ENCODE measurements at regions not wholly inside any gene's neighbourhood (a gene's known extent, or its start where the extent isn't known, plus 50 kb on each side); places are given as distances from the start of the nearest gene placed in this dataset.
"Not testable (repeated sequence)": the region's sequence is repeated elsewhere in the genome, so short reads cannot be mapped to it uniquely, and the experiment has no call there.

DNA sequence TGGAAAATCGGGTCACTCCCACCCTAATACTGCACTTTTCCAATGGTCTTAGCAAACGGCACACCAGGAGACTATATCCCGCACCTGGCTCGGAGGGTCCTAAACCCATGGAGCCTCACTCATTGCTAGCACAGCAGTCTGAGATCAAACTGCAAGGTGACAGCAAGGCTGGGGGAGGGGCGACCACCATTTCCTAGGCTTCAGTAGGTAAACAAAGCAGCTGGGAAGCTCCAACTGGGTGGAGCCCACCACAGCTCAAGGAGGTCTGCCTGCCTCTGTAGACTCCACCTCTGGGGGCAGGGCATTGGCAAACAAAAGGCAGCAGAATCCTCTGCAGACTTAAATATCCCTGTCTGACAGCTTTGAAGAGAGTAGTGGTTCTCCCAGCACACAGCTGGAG is 109.0 kb upstream of the DEFB108B start:
- H2AFZ ChIP-seq (ENCODE audit: low read depth); H3K9me2 ChIP-seq; DNase-seq; H3K36me3 ChIP-seq (replicated peaks in 1 of 2; ENCODE audit: control insufficient read depth in 1 of 2, insufficient read depth in 2 of 2, low read length in 1 of 2); H3K4me3 ChIP-seq (ENCODE audit: low read depth in 2 of 2, low read length in 1 of 2); H3K27ac ChIP-seq (ENCODE audit: low read depth in 2 of 2, low read length in 1 of 2); CTCF ChIA-PET; POLR2A ChIA-PET; H3K9ac ChIP-seq; H3K4me2 ChIP-seq; H3K9me3 ChIP-seq; H3F3A ChIP-seq (replicated peaks; ENCODE audit: insufficient read depth); H3K4me1 ChIP-seq (ENCODE audit: control insufficient read depth in 1 of 2, insufficient read depth in 2 of 2, low read depth in 1 of 2, low read length in 1 of 2); H3K27me3 ChIP-seq (ENCODE audit: insufficient read depth); H4K20me1 ChIP-seq (ENCODE audit: insufficient read depth); H3K79me2 ChIP-seq (ENCODE audit: insufficient read depth): not testable (repeated sequence)
- WGBS (ENCODE audit: low lambda C conversion rate), result 48% methylated on average over 3 of the region's 5 CpGs

DNA sequence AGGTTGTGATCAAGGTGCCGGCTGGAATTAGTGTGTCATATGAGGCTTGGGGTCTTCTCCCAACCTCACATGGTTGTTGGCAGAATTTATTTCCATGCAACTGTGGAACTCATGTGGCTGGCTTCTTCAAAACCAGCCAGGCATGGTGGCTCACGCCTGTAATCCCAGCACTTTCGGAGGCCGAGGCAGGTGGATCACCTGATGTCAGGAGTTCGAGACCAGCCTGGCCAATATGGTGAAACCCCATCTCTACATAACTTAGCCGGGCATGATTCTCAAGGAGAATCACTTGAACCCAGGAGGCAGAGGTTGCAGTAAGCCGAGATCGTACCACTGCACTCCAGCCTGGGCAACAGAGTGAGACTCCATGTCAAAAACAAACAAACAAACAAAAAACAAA is 102.3 kb upstream of the DEFB108B start:
- H3F3A ChIP-seq (replicated peaks; ENCODE audit: insufficient read depth); H3K79me2 ChIP-seq (ENCODE audit: insufficient read depth); H3K36me3 ChIP-seq (replicated peaks in 1 of 2; ENCODE audit: control insufficient read depth in 1 of 2, insufficient read depth in 2 of 2, low read length in 1 of 2); H3K9me3 ChIP-seq; DNase-seq; H3K27me3 ChIP-seq (ENCODE audit: insufficient read depth); CTCF ChIA-PET; H3K4me2 ChIP-seq; H3K27ac ChIP-seq (ENCODE audit: low read depth in 2 of 2, low read length in 1 of 2); H4K20me1 ChIP-seq (ENCODE audit: insufficient read depth); POLR2A ChIA-PET; H3K9ac ChIP-seq; H3K4me3 ChIP-seq (ENCODE audit: low read depth in 2 of 2, low read length in 1 of 2); H2AFZ ChIP-seq (ENCODE audit: low read depth); H3K4me1 ChIP-seq (ENCODE audit: control insufficient read depth in 1 of 2, insufficient read depth in 2 of 2, low read depth in 1 of 2, low read length in 1 of 2); H3K9me2 ChIP-seq: not testable (repeated sequence)
- 58% methylated on average over 8 of the region's 8 CpGs for WGBS (ENCODE audit: low lambda C conversion rate)

DNA sequence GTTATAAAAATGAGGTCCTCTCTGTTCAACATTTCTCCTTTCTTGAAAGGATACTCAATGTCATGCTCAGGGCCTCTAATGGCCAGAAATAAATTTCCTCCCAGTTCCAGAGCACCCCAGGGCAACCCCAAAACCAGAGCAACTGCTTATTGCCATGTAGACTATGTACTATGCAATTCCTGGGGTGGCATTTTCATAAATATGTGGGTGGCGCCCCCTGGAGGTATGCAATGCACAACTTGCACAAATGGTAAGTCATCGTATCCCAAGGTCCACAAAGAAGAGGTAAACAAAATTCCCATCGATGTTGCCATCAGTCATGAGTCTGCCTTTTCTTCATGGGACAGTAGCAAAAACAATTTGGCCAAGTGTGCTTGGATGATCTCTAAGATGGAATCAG is 98.6 kb upstream of the DEFB108B start:
- WGBS (ENCODE audit: low lambda C conversion rate), result 7% methylated on average over 2 of the region's 3 CpGs
- H3K9ac ChIP-seq; H3K27me3 ChIP-seq (ENCODE audit: insufficient read depth); H3K4me1 ChIP-seq (ENCODE audit: control insufficient read depth in 1 of 2, insufficient read depth in 2 of 2, low read depth in 1 of 2, low read length in 1 of 2); H4K20me1 ChIP-seq (ENCODE audit: insufficient read depth); H3K9me3 ChIP-seq; H3K36me3 ChIP-seq (replicated peaks in 1 of 2; ENCODE audit: control insufficient read depth in 1 of 2, insufficient read depth in 2 of 2, low read length in 1 of 2); H3K79me2 ChIP-seq (ENCODE audit: insufficient read depth); H2AFZ ChIP-seq (ENCODE audit: low read depth); H3K27ac ChIP-seq (ENCODE audit: low read depth in 2 of 2, low read length in 1 of 2); H3K4me2 ChIP-seq; H3F3A ChIP-seq (replicated peaks; ENCODE audit: insufficient read depth); POLR2A ChIA-PET; DNase-seq; H3K9me2 ChIP-seq: not testable (repeated sequence)
- TF ChIP-seq, protein P1, sequence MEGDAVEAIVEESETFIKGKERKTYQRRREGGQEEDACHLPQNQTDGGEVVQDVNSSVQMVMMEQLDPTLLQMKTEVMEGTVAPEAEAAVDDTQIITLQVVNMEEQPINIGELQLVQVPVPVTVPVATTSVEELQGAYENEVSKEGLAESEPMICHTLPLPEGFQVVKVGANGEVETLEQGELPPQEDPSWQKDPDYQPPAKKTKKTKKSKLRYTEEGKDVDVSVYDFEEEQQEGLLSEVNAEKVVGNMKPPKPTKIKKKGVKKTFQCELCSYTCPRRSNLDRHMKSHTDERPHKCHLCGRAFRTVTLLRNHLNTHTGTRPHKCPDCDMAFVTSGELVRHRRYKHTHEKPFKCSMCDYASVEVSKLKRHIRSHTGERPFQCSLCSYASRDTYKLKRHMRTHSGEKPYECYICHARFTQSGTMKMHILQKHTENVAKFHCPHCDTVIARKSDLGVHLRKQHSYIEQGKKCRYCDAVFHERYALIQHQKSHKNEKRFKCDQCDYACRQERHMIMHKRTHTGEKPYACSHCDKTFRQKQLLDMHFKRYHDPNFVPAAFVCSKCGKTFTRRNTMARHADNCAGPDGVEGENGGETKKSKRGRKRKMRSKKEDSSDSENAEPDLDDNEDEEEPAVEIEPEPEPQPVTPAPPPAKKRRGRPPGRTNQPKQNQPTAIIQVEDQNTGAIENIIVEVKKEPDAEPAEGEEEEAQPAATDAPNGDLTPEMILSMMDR (IDR thresholded peaks at IDR 0.05), result peak; percentile 33; the same call in 1 of the 2 replicates
- TF ChIP-seq RAD21 (IDR thresholded peaks at IDR 0.05; ENCODE audit: low read length), result peak; percentile 6; the same call in 1 of the 2 replicates
- CTCF ChIA-PET, result interaction anchor here (1.6 kb wide), 1 partner anchor 95 kb away, joined by 4 read pairs; no protein-coding TSS in a partner anchor
- peak overlapping the region in 1 of 2 experiments; percentile 9; a peak in 1 of 4 replicates for H3K4me3 ChIP-seq (ENCODE audit: low read depth in 2 of 2, low read length in 1 of 2)

DNA sequence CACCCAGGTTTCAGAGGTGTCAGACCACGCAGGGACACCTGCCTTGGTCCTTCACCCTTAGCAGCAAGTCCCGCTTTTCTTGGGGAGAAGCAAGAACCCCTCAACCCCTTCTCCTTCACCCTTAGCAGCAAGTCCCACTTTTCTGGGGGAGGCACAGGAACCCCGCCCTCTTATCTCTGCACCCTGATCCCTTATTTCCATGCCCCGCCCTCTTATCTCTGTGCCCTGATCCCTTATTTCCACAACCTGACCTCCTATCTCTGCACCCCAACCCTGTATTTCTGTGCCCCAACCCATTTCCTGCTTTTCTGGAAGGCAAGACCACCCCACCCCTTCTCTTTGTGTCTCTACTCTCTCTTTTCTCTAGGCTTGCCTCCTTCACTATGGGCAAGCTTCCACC is 94.7 kb upstream of the DEFB108B start:
- H3K9ac ChIP-seq; H3K4me3 ChIP-seq (ENCODE audit: low read depth in 2 of 2, low read length in 1 of 2); DNase-seq; H3K36me3 ChIP-seq (replicated peaks in 1 of 2; ENCODE audit: control insufficient read depth in 1 of 2, insufficient read depth in 2 of 2, low read length in 1 of 2); H3K4me1 ChIP-seq (ENCODE audit: control insufficient read depth in 1 of 2, insufficient read depth in 2 of 2, low read depth in 1 of 2, low read length in 1 of 2); H3K9me3 ChIP-seq; H3K79me2 ChIP-seq (ENCODE audit: insufficient read depth); H3K27ac ChIP-seq (ENCODE audit: low read depth in 2 of 2, low read length in 1 of 2); H3K27me3 ChIP-seq (ENCODE audit: insufficient read depth); H4K20me1 ChIP-seq (ENCODE audit: insufficient read depth); H3K4me2 ChIP-seq; H2AFZ ChIP-seq (ENCODE audit: low read depth); CTCF ChIA-PET; H3F3A ChIP-seq (replicated peaks; ENCODE audit: insufficient read depth); H3K9me2 ChIP-seq; POLR2A ChIA-PET: not testable (repeated sequence)
- WGBS (ENCODE audit: low lambda C conversion rate), result 21% methylated on average over 4 of the region's 4 CpGs

DNA sequence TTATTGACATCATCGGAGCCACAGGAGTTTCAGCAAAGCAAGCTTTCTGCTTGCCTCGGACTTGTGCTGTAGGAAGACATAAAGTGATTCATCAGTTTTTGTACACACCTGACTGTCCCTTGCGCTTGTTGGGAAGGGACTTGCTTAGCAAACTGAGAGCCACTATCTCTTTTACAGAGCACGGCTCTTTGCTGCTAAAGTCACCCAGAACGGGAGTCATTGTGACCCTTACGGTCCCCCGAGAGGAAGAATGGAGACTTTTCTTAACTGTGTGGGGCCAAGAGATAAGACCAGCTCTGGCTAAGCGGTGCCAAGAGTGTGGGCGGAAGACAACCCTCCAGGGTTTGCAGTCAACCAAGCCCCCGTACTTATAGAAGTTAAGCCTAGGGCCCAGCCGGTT is 89.6 kb upstream of the DEFB108B start:
- H3K4me3 ChIP-seq (ENCODE audit: low read depth in 2 of 2, low read length in 1 of 2); POLR2A ChIA-PET; H3K27me3 ChIP-seq (ENCODE audit: insufficient read depth); H3K27ac ChIP-seq (ENCODE audit: low read depth in 2 of 2, low read length in 1 of 2); H3K9me3 ChIP-seq; H3K36me3 ChIP-seq (replicated peaks in 1 of 2; ENCODE audit: control insufficient read depth in 1 of 2, insufficient read depth in 2 of 2, low read length in 1 of 2); H3K4me1 ChIP-seq (ENCODE audit: control insufficient read depth in 1 of 2, insufficient read depth in 2 of 2, low read depth in 1 of 2, low read length in 1 of 2); H3K9ac ChIP-seq; DNase-seq; H3F3A ChIP-seq (replicated peaks; ENCODE audit: insufficient read depth); H3K4me2 ChIP-seq; H3K9me2 ChIP-seq; H3K79me2 ChIP-seq (ENCODE audit: insufficient read depth); H4K20me1 ChIP-seq (ENCODE audit: insufficient read depth); H2AFZ ChIP-seq (ENCODE audit: low read depth): not testable (repeated sequence)
- CTCF ChIA-PET, result interaction anchor here (1.3 kb wide), 1 partner anchor 104 kb away, joined by 3 read pairs; no protein-coding TSS in a partner anchor
- WGBS (ENCODE audit: low lambda C conversion rate), result 60% methylated on average over 11 of the region's 11 CpGs

DNA sequence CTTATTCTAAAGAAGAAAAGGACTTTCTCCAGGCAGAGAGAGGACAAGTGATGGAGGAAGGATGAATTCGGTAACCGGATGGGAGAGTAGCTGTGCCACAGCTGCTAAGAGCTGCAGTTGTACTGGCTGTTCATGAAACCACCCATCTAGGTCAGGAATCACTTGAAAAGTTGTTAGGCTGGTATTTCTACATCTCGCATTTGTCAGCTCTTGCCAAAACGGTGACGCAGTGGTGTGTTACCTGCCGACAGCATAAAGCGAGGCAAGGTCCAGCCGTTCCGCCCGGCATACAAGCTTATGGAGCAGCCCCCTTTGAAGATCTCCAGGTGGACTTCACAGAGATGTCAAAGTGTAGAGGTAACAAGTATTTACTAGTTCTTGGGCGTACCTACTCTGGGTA is 87.3 kb upstream of the DEFB108B start:
- H3F3A ChIP-seq (replicated peaks; ENCODE audit: insufficient read depth); H3K9ac ChIP-seq; H3K27me3 ChIP-seq (ENCODE audit: insufficient read depth); H3K27ac ChIP-seq (ENCODE audit: low read depth in 2 of 2, low read length in 1 of 2); H3K4me2 ChIP-seq; H3K9me2 ChIP-seq; CTCF ChIA-PET; H2AFZ ChIP-seq (ENCODE audit: low read depth); H3K4me3 ChIP-seq (ENCODE audit: low read depth in 2 of 2, low read length in 1 of 2); POLR2A ChIA-PET; H3K9me3 ChIP-seq; H3K36me3 ChIP-seq (replicated peaks in 1 of 2; ENCODE audit: control insufficient read depth in 1 of 2, insufficient read depth in 2 of 2, low read length in 1 of 2); H3K4me1 ChIP-seq (ENCODE audit: control insufficient read depth in 1 of 2, insufficient read depth in 2 of 2, low read depth in 1 of 2, low read length in 1 of 2); H4K20me1 ChIP-seq (ENCODE audit: insufficient read depth); H3K79me2 ChIP-seq (ENCODE audit: insufficient read depth); DNase-seq: not testable (repeated sequence)
- 76% methylated on average over 11 of the region's 11 CpGs for WGBS (ENCODE audit: low lambda C conversion rate)

Measured in SK-N-SH (cell line).